ENCODE measurements at regions not wholly inside any gene's neighbourhood (a gene's known extent, or its start where the extent isn't known, plus 50 kb on each side); places are given as distances from the start of the nearest gene placed in this dataset.

GRCh38 chr9:29297592-29297991 lies 1724.3 kb upstream of the C9orf72 start:
- TF ChIP-seq ZNF776 (tag by site-specific recombination; IDR thresholded peaks at IDR 0.05; ENCODE audit: borderline replicate concordance): no peak
- no peak for TF ChIP-seq CTCF (tag by site-specific recombination; IDR thresholded peaks at IDR 0.05)
- TF ChIP-seq OSR2 (tag by site-specific recombination; IDR thresholded peaks at IDR 0.05): no peak
- no peak for TF ChIP-seq YY1 (tag by site-specific recombination; IDR thresholded peaks at IDR 0.05)
- no peak for TF ChIP-seq PATZ1 (tag by site-specific recombination; IDR thresholded peaks at IDR 0.05)
- no peak for TF ChIP-seq ZNF777 (tag by site-specific recombination; IDR thresholded peaks at IDR 0.05; ENCODE audit: borderline replicate concordance)
- no peak for TF ChIP-seq ZNF114 (tag by site-specific recombination; IDR thresholded peaks at IDR 0.05)

Measured in HEK293 (cell line).